ENCODE measurements at regions not wholly inside any gene's neighbourhood (a gene's known extent, or its start where the extent isn't known, plus 50 kb on each side); places are given as distances from the start of the nearest gene placed in this dataset.
"Not testable (repeated sequence)": the region's sequence is repeated elsewhere in the genome, so short reads cannot be mapped to it uniquely, and the experiment has no call there.

DNA sequence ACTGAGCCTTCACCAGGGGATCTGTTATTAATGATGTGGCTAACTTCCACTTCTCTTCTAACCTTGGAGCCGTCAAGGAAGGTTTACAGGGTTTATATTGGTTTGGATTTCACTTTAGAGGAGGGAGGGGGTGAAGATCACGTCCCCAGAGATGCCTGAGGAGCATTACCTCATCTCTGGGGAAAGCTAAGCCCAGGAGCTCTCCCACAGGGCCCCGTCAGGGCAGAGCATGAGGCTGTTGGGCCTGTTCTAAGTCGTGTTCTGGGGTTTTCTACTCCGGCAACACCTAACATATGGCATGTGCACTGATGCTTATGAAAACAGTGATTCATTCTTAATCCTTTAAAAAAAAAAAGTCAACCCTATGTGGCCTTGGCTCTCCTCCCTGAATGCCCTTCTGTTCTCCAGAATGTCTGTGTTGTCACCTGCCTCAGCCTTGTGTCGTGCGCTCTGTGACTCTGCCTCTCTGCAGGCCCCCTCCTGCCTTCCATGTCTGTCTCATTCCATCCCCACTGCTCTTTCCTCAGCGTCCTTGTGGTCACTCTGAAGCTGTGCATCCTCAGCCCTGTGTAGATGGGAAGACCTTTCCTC lies 97.4 kb upstream of the JARID2 start:
- H3K4me3 ChIP-seq (ENCODE audit: low read length in 3 of 3) = no peak overlapping the region
- H3K9ac ChIP-seq (ENCODE audit: low read depth in 1 of 3, low read length in 3 of 3) = no peak overlapping the region
- H3K36me3 ChIP-seq (ENCODE audit: control insufficient read depth in 3 of 3, insufficient read depth in 3 of 3, low read length in 3 of 3) = no peaks in the 10 kb centered on the region
- H3K9me3 ChIP-seq (ENCODE audit: control insufficient read depth in 3 of 3, low read length in 3 of 3) = no peaks in the 10 kb centered on the region
- no peak overlapping the region for H3K27ac ChIP-seq (ENCODE audit: low read depth, low read length)
- peaks cover 0 to 2% (median 0%) of the 10 kb centered on the region in 3 donors for H3K4me1 ChIP-seq (ENCODE audit: control insufficient read depth in 3 of 3, insufficient read depth in 3 of 3, low read length in 3 of 3)
- no peaks in the 10 kb centered on the region for H3K27me3 ChIP-seq (ENCODE audit: control insufficient read depth in 3 of 3, insufficient read depth in 3 of 3, low read length in 3 of 3)

DNA sequence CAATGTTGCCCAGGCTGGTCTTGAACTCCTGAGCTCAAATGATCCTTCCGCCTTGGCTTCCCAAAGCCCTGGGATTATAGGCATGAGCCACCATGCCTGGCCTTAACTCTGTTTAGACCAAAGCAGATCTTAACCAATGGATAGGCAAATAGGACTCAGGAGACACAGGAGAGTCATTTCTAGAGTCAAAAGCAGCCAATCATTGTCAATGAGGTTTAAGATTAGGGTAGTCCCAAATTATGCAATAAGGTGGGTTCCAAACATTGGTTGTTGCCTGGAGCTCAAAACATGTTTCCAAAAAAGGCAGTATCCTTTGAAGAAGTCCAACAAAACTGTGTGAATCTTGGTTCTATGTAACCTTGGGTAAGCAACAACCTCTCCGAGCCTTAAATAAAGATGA lies 95.7 kb upstream of the JARID2 start:
- H3K4me3 ChIP-seq (ENCODE audit: low read length in 3 of 3) = no peak overlapping the region
- H3K36me3 ChIP-seq (ENCODE audit: control insufficient read depth in 3 of 3, insufficient read depth in 3 of 3, low read length in 3 of 3) = no peaks in the 10 kb centered on the region
- H3K9ac ChIP-seq (ENCODE audit: low read depth in 1 of 3, low read length in 3 of 3) = no peak overlapping the region
- H3K27ac ChIP-seq (ENCODE audit: low read depth, low read length) = no peak overlapping the region
- no peaks in the 10 kb centered on the region for H3K9me3 ChIP-seq (ENCODE audit: control insufficient read depth in 3 of 3, low read length in 3 of 3)
- H3K4me1 ChIP-seq (ENCODE audit: control insufficient read depth in 3 of 3, insufficient read depth in 3 of 3, low read length in 3 of 3) = peaks cover 0 to 2% (median 0%) of the 10 kb centered on the region in 3 donors
- no peaks in the 10 kb centered on the region for H3K27me3 ChIP-seq (ENCODE audit: control insufficient read depth in 3 of 3, insufficient read depth in 3 of 3, low read length in 3 of 3)

DNA sequence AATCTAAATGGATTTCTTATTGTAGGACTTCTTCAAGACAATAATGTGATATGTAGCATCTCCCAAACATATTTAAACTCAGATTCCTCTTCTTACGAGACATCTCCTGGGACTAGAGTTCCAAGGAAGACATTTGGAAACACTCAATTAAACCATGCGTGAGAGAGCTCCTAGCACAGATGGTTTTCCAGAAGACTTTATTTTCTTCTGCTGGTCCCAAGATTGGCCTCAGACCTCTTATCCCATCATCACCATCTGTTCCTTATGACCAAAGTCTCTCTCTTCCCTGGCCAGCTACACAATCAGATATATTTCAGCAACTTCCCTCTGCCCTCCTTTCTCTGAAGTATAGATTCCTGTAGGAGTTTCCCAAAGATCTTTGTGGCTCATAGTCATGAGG lies 93.2 kb upstream of the JARID2 start:
- Histone ChIP-seq H3K27ac (ENCODE audit: low read depth, low read length) (no peak overlapping the region), H3K36me3 (ENCODE audit: control insufficient read depth in 3 of 3, insufficient read depth in 3 of 3, low read length in 3 of 3) (no peaks in the 10 kb centered on the region), H3K9me3 (ENCODE audit: control insufficient read depth in 3 of 3, low read length in 3 of 3) (no peaks in the 10 kb centered on the region), H3K4me3 (ENCODE audit: low read length in 3 of 3) (no peak overlapping the region), H3K9ac (ENCODE audit: low read depth in 1 of 3, low read length in 3 of 3) (no peak overlapping the region), H3K4me1 (ENCODE audit: control insufficient read depth in 3 of 3, insufficient read depth in 3 of 3, low read length in 3 of 3) (peaks cover 0 to 2% (median 0%) of the 10 kb centered on the region in 3 donors), H3K27me3 (ENCODE audit: control insufficient read depth in 3 of 3, insufficient read depth in 3 of 3, low read length in 3 of 3) (no peaks in the 10 kb centered on the region)

DNA sequence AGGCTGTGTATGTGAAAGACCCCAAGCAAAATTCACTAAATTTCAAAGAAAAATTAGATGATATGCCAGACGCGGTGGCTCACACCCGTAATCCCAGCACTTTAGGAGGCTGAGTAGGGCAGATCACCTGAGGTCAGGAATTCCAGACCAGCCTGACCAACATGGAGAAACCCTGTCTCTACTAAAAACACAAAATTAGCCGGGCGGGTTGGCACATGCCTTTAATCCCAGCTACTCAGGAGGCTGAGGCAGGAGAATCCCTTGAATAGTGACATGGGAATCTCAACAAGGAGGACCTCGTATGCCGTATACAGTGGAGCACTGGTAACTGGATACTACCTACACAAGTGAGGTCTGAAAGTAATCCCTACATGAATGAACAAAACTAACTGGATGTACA lies 92.7 kb upstream of the JARID2 start:
- Histone ChIP-seq H3K9me3 (ENCODE audit: control insufficient read depth in 3 of 3, low read length in 3 of 3) (no peaks in the 10 kb centered on the region), H3K4me3 (ENCODE audit: low read length in 3 of 3) (no peak overlapping the region), H3K27me3 (ENCODE audit: control insufficient read depth in 3 of 3, insufficient read depth in 3 of 3, low read length in 3 of 3) (no peaks in the 10 kb centered on the region), H3K36me3 (ENCODE audit: control insufficient read depth in 3 of 3, insufficient read depth in 3 of 3, low read length in 3 of 3) (no peaks in the 10 kb centered on the region), H3K9ac (ENCODE audit: low read depth in 1 of 3, low read length in 3 of 3) (no peak overlapping the region), H3K4me1 (ENCODE audit: control insufficient read depth in 3 of 3, insufficient read depth in 3 of 3, low read length in 3 of 3) (peaks cover 0 to 2% (median 0%) of the 10 kb centered on the region in 3 donors), H3K27ac (ENCODE audit: low read depth, low read length) (no peak overlapping the region)

DNA sequence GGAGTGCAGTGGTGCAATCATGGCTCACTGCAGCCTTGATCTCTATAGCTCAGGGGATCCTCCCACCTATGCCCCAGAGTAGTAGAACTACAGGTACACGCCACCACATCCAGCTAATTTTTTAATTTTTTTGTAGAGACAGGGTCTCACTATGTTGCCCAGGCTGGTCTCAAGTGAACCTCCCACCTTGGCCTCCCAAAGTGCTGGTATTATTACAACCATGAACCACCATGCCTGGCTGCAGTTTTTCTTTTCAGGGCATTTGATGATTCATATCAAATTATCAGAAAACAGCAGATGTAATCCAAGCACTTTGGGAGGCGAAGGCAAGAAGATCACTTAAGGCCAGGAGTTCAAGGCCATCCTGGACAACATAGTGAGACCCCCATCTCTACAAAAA lies 88.4 kb upstream of the JARID2 start:
- no peaks in the 10 kb centered on the region for H3K27me3 ChIP-seq (ENCODE audit: control insufficient read depth in 3 of 3, insufficient read depth in 3 of 3, low read length in 3 of 3)
- no peak overlapping the region for H3K4me3 ChIP-seq (ENCODE audit: low read length in 3 of 3)
- no peaks in the 10 kb centered on the region for H3K4me1 ChIP-seq (ENCODE audit: control insufficient read depth in 3 of 3, insufficient read depth in 3 of 3, low read length in 3 of 3)
- H3K36me3 ChIP-seq (ENCODE audit: control insufficient read depth in 3 of 3, insufficient read depth in 3 of 3, low read length in 3 of 3) = no peaks in the 10 kb centered on the region
- H3K27ac ChIP-seq (ENCODE audit: low read depth, low read length) = no peak overlapping the region
- no peak overlapping the region for H3K9ac ChIP-seq (ENCODE audit: low read depth in 1 of 3, low read length in 3 of 3)
- H3K9me3 ChIP-seq (ENCODE audit: control insufficient read depth in 3 of 3, low read length in 3 of 3) = no peaks in the 10 kb centered on the region

DNA sequence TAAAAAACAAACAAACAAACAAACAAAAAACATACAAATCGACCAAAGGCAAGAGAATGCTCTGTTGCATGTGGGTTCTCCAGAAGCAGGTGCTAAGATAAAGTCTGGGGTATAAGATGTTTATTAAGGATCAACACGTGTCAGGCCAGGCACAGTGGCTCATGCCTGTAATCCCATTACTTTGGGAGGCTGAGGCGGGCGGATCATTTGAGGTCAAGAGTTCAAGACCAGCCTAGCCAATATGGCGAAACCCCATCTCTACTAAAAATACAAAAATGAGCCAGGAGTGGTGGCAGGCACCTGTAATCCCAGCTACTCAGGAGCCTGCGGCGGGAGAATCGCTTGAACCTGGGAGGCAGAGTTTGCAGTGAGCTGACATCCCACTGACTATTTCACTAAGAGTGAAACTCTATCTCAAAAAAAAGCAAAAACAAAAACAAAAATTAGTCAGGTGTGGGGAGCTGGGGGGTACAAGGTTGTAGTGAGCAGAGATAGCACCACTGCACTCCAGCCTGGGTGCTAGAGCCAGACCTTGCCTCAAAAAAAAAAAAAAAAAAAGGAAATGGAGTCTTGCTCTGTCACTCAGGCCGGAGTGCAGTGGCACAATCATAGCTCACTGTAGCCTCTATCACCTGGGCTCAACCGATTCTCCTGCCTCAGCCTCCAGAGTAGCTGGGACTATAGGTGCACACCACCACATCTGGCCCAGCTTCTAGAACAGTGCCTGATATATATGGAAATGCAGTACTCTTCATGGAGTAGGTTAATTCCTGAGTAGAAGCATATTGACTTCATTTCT lies 86.8 kb upstream of the JARID2 start:
- no peak overlapping the region for H3K27ac ChIP-seq (ENCODE audit: low read depth, low read length)
- H3K4me1 ChIP-seq (ENCODE audit: control insufficient read depth in 3 of 3, insufficient read depth in 3 of 3, low read length in 3 of 3) = no peaks in the 10 kb centered on the region
- no peak overlapping the region for H3K9ac ChIP-seq (ENCODE audit: low read depth in 1 of 3, low read length in 3 of 3)
- H3K9me3 ChIP-seq (ENCODE audit: control insufficient read depth in 3 of 3, low read length in 3 of 3) = no peaks in the 10 kb centered on the region
- no peaks in the 10 kb centered on the region for H3K27me3 ChIP-seq (ENCODE audit: control insufficient read depth in 3 of 3, insufficient read depth in 3 of 3, low read length in 3 of 3)
- H3K36me3 ChIP-seq (ENCODE audit: control insufficient read depth in 3 of 3, insufficient read depth in 3 of 3, low read length in 3 of 3) = no peaks in the 10 kb centered on the region
- no peak overlapping the region for H3K4me3 ChIP-seq (ENCODE audit: low read length in 3 of 3)

DNA sequence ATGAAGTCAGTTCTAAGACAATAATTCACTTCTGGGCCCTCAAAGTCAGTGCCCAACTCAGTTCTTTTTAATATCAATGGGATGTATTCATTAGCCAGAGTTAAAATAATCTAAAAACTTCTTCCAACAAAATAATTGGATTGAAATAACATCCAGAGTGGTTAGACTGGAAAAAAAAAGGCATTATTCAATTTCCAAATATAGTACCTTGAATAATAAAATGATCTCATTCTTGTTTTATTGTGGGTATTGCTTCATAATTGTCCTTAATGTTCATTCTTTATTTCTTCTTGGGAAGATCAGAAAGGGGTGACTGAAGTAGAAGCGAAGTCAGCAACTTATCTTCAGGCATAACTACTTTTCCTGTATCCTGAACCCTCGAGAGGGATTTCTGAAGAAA lies 85.1 kb upstream of the JARID2 start:
- Histone ChIP-seq H3K27ac (ENCODE audit: low read depth, low read length) (no peak overlapping the region), H3K9ac (ENCODE audit: low read depth in 1 of 3, low read length in 3 of 3) (no peak overlapping the region)

DNA sequence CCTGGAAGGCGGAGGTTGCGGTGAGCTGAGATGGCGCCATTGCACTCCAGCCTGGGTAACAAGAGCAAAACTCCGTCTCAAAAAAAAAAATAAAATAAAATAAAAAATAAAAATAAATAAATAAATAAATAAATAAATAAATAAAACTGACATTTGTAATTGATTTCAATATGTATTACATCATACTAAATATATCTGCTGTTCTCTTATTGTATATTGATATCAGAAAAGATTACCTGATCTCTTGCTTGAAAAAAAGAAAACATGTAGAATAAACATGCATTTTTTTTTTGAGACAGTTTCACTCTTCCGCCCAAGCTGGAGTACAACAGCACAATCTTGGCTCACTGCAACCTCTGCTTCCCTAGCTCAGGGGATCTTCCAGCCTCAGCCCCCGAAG lies 81.0 kb upstream of the JARID2 start:
- not testable (repeated sequence) for H3K4me1 ChIP-seq (ENCODE audit: control insufficient read depth in 3 of 3, insufficient read depth in 3 of 3, low read length in 3 of 3); H3K27me3 ChIP-seq (ENCODE audit: control insufficient read depth in 3 of 3, insufficient read depth in 3 of 3, low read length in 3 of 3); H3K9ac ChIP-seq (ENCODE audit: low read depth in 1 of 3, low read length in 3 of 3); H3K4me3 ChIP-seq (ENCODE audit: low read length in 3 of 3); H3K27ac ChIP-seq (ENCODE audit: low read depth, low read length); H3K36me3 ChIP-seq (ENCODE audit: control insufficient read depth in 3 of 3, insufficient read depth in 3 of 3, low read length in 3 of 3); H3K9me3 ChIP-seq (ENCODE audit: control insufficient read depth in 3 of 3, low read length in 3 of 3)

More for the DNA sequence above, 85.1 kb upstream of the JARID2 start:
- no peaks in the 10 kb centered on the region for H3K9me3 ChIP-seq (ENCODE audit: control insufficient read depth in 3 of 3, low read length in 3 of 3)
- no peak overlapping the region for H3K4me3 ChIP-seq (ENCODE audit: low read length in 3 of 3)
- no peaks in the 10 kb centered on the region for H3K4me1 ChIP-seq (ENCODE audit: control insufficient read depth in 3 of 3, insufficient read depth in 3 of 3, low read length in 3 of 3)
- H3K27me3 ChIP-seq (ENCODE audit: control insufficient read depth in 3 of 3, insufficient read depth in 3 of 3, low read length in 3 of 3) = no peaks in the 10 kb centered on the region
- H3K36me3 ChIP-seq (ENCODE audit: control insufficient read depth in 3 of 3, insufficient read depth in 3 of 3, low read length in 3 of 3) = no peaks in the 10 kb centered on the region

DNA sequence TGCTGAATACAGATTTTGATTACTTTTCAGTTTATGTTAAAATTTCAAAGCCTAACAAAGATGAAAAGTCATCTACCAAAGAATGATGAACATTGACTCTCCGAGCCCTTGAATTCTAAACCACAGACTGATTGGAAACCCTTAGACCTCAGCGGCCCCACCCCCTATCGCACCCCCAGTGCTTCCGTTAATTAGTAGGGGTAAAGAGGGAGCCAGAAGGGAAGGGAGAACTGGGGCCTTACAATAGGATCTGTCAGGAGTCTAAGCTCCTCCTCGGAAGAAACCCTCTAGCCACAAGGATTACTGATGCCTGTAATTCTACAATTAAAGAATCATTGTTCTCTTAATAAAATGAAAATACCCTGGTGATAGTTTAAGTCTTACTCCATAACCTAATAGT lies 79.7 kb upstream of the JARID2 start:
- H3K27ac ChIP-seq (ENCODE audit: low read depth, low read length) = no peak overlapping the region
- no peaks in the 10 kb centered on the region for H3K9me3 ChIP-seq (ENCODE audit: control insufficient read depth in 3 of 3, low read length in 3 of 3)
- H3K27me3 ChIP-seq (ENCODE audit: control insufficient read depth in 3 of 3, insufficient read depth in 3 of 3, low read length in 3 of 3) = no peaks in the 10 kb centered on the region
- H3K4me1 ChIP-seq (ENCODE audit: control insufficient read depth in 3 of 3, insufficient read depth in 3 of 3, low read length in 3 of 3) = no peaks in the 10 kb centered on the region
- no peaks in the 10 kb centered on the region for H3K36me3 ChIP-seq (ENCODE audit: control insufficient read depth in 3 of 3, insufficient read depth in 3 of 3, low read length in 3 of 3)
- no peak overlapping the region for H3K9ac ChIP-seq (ENCODE audit: low read depth in 1 of 3, low read length in 3 of 3)
- H3K4me3 ChIP-seq (ENCODE audit: low read length in 3 of 3) = no peak overlapping the region

DNA sequence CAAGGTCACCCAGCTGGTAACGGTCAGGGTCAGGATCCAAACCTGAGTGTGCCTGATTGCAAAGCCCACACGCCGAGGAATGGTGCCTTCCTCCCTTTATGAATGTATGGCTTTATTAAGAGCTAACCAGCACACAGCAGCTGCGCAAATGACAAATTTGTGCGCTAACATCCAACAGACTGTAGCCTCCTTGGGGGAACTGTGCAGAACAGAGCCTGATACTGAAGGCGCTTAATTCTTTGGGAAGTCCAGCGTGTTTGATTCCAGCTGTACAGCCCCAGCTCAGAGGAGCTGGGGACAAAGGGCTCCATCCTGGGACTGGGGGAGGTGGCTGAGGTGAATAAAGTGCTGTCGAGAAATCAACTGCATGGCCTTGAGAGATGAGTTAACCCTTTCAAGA lies 75.7 kb upstream of the JARID2 start:
- Histone ChIP-seq H3K9me3 (ENCODE audit: control insufficient read depth in 3 of 3, low read length in 3 of 3) (no peaks in the 10 kb centered on the region), H3K4me3 (ENCODE audit: low read length in 3 of 3) (no peak overlapping the region), H3K36me3 (ENCODE audit: control insufficient read depth in 3 of 3, insufficient read depth in 3 of 3, low read length in 3 of 3) (no peaks in the 10 kb centered on the region), H3K4me1 (ENCODE audit: control insufficient read depth in 3 of 3, insufficient read depth in 3 of 3, low read length in 3 of 3) (no peaks in the 10 kb centered on the region), H3K27ac (ENCODE audit: low read depth, low read length) (no peak overlapping the region), H3K9ac (ENCODE audit: low read depth in 1 of 3, low read length in 3 of 3) (no peak overlapping the region), H3K27me3 (ENCODE audit: control insufficient read depth in 3 of 3, insufficient read depth in 3 of 3, low read length in 3 of 3) (no peaks in the 10 kb centered on the region)
